GM21619 (cell line): ENCODE measurements at regions not wholly inside any gene's neighbourhood (a gene's known extent, or its start where the extent isn't known, plus 50 kb on each side); places are given as distances from the start of the nearest gene placed in this dataset.

Source experiments
- ATAC-seq: cut with Tn5 transposase; IDR thresholded peaks from one replicate; pipeline ENCODE4 v1.9.1; 2021; ENCODE audit not compliant: unreplicated experiment

GRCh38 chr6:110538416-110539160 lies 62.2 kb upstream of the SLC22A16 start:
- no peak for ATAC-seq

GRCh38 chr6:110537208-110538123 lies 61.1 kb upstream of the SLC22A16 start:
- ATAC-seq: peak; percentile 57

DNA sequence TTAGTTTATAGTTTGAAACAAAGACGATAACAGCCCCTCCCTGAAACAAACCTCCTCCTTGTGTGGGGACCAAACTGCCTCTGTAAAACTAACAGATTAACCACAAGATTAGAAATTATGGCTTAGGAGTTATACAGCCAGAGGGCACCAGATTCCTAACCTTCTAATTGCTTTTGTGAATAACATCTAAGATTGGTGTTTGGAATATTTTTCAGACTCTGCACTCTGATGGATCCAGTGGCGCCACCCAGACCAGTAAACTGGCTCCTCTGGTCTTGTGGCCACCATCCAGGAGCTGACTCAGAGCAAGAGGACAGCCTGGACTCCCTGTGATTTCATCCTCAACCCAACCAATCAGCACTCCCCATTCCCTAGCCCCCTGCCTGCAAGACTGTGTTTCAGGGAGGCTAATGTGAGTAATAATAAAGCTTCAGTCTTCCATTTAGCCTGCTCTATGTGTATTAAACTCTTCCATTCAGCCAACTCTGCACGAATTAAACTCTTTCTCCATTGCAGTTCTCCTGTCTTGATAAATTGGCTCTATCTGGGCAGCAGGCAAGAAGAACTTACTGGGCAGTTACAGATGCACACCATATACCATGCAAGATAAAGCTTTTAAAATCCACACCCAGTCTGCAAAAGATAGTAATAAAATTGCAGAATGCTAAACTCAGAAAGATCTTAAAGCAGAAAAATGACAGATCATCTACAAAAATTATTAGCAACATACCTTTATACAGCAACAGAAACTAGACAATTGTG lies 58.5 kb upstream of the SLC22A16 start:
- no peak for ATAC-seq

GRCh38 chr6:110532431-110532830 lies 56.0 kb upstream of the SLC22A16 start:
- ATAC-seq: no peak

- ATAC-seq: no peak
These were observed 54.3 kb upstream of the SLC22A16 start for GRCh38 chr6:110530671-110531070.

DNA sequence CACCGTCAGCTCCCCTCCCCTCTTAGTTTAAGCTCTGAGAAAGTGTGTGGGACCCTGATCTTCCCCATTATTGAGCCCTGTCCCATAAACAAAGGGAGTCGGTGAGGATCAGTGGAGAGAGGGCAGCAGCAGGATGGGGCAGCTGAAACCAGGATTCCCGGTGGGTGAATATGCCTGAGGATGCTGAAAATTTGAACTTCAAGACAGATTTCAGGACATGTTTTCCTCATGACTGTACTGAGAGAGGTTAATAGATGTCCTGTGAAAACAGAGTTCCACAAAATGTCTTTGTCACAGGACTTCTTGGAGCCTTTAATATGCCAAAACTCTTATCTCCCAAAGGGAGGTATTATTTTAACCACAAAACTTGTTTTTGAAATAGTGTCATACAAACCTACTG lies 53.5 kb upstream of the SLC22A16 start:
- no peak for ATAC-seq

GRCh38 chr6:110529355-110529754 lies 52.9 kb upstream of the SLC22A16 start:
- ATAC-seq: no peak

DNA sequence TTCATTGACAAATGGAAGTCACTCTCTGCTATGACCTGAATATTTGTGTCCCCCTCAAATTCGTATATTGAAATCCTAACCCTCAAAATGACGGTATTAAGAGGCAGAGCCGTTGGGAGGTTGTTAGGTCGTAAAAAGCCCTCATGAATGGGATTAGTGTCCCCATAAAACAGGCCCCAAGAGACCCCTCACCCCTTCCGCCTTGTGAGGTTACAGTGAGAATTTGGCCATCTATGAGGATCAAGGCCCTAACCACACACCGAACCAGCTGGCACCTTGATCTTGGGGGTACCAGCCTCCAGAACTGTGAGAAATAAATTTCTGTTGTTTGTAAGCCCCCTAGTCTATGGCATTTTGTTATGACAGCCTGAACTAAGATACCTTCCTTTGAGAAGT lies 52.5 kb upstream of the SLC22A16 start:
- no peak for ATAC-seq

DNA sequence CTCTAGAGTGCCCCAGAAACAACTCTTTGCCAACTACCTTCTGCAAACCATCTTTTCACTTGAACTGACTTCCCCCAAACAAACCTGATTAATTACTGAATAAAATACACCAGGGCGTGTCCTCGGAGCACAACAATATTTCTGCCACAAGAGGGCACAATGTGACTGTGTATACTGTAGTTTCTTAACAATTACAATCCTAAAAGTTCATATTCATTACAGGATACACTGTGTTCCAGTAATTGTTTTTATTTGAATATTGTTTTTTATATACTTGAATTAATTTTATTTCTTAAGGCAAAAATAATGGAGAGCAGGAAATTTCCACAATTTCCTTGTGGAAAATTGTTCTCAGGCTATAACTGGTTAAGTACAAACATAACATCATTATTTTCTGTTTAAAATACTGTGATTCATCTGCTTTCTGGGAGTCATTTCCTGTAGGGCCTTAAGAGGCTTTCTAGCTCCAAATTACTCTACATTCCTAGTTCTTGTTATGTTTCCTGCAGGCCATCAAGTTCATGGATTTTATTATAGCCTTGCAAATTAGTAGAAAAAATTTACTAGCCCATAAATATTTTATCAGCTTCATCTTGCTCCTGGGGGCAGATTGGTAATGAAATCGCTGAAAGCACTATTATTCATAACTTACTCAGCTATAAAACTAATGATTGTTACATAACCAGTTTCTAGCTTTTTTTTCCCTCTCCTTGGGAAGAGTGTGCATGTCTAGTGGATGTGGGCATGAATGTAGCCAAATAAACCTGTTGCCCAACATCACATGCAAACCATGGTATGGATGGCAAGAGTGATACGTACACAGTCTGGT lies 51.9 kb upstream of the SLC22A16 start:
- ATAC-seq: peak; percentile 48

DNA sequence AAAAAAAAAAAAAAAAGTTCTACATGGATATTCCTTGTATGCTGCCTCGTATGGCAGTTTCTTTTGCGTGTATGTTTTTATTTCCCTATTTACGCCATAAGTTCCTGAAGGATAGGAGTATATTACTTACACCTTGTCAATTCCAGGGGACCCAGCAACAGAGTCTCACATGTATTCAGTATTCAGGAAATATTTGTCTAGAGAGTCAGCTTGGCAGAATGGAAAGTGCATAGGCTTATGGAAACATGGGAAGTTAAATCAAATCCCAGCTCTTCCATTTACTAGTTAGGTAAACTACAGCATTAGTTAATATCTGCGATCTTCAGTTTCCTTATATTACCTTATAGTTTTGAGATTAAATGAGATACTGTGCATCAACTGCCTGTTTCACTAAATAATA lies 51.1 kb upstream of the SLC22A16 start:
- no peak for ATAC-seq

DNA sequence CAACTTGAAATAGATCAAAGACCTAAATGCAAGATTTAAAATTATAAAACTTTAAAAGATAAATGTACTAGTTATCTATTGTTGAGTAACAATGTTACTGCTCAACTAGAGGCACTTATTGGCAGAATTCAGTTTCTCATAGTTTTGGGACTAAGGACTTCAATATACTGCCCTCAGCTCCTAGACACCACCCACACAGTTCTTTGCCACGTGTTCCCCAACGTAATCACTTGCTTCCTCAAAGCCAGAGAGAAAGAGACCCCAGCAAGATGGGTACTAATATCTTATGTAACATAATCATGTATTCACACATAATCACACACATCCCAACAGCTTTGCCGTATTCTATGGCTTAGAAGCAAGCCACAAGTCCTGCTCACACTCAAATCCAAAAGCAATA lies 50.3 kb upstream of the SLC22A16 start:
- no peak for ATAC-seq
